Ovary (tissue), 3 donors: ENCODE measurements at regions not wholly inside any gene's neighbourhood (a gene's known extent, or its start where the extent isn't known, plus 50 kb on each side); places are given as distances from the start of the nearest gene placed in this dataset.

ENCODE experiments used
- POLR2A ChIP-seq: fragments of 450-650 bp; IDR thresholded peaks from one replicate; pipeline ENCODE4 v1.6.1; 2017; ENCODE audit warnings: antibody characterized with exemption, mild to moderate bottlenecking, moderate library complexity
- TF ChIP-seq, protein P1 (sequence below), 3 donors: fragments of 450-650 bp in 2 of 3; fragments of 200-600 bp in 1 of 3; IDR thresholded peaks; one replicate each; pipeline versions ENCODE4 v1.5.1 to v1.8.0; 2016 to 2022; ENCODE audit warnings: antibody characterized with exemption in 3 of 3, mild to moderate bottlenecking in 1 of 3
- donor health status: DM: no; HTN: no; CAD: no.

DNA sequence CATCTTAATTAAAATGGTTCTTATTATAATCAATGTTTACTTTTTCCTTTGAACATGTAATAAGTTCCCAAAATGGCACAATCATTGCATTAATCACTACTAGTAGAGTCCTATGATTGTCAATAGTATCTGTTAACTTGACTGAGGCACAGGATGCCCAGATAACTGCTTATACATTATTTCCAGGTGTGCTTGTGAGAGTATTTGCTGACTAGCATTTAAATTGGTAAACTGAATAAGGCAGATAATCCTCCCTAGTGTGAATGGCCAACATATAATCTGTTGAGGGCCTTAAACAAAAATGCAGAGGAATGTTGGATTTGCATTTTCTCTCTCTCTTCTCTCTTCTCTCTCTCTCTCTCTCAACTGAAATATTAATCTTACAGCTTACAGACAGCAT, 999.3 kb upstream of the TMPRSS15 start:
- TF ChIP-seq, protein P1, sequence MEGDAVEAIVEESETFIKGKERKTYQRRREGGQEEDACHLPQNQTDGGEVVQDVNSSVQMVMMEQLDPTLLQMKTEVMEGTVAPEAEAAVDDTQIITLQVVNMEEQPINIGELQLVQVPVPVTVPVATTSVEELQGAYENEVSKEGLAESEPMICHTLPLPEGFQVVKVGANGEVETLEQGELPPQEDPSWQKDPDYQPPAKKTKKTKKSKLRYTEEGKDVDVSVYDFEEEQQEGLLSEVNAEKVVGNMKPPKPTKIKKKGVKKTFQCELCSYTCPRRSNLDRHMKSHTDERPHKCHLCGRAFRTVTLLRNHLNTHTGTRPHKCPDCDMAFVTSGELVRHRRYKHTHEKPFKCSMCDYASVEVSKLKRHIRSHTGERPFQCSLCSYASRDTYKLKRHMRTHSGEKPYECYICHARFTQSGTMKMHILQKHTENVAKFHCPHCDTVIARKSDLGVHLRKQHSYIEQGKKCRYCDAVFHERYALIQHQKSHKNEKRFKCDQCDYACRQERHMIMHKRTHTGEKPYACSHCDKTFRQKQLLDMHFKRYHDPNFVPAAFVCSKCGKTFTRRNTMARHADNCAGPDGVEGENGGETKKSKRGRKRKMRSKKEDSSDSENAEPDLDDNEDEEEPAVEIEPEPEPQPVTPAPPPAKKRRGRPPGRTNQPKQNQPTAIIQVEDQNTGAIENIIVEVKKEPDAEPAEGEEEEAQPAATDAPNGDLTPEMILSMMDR (IDR thresholded peaks at IDR 0.05) = no peak
- TF ChIP-seq POLR2A = no peak
